OCI-LY1 (cell line): ENCODE measurements at regions not wholly inside any gene's neighbourhood (a gene's known extent, or its start where the extent isn't known, plus 50 kb on each side); places are given as distances from the start of the nearest gene placed in this dataset.

Experiments
- EZH2 ChIP-seq: fragments of 200-600 bp; sonication (generic), shearing (Covaris generic); IDR thresholded peaks from 2 replicates; pipeline ENCODE4 v1.8.0; 2017; ENCODE audit warnings: borderline replicate concordance, mixed run types, mild to moderate bottlenecking, antibody characterized with exemption, low read length, moderate library complexity, mixed read lengths
- TF ChIP-seq, protein P1 (sequence below): fragments of 200-600 bp; sonication (generic), shearing (Covaris generic); IDR thresholded peaks from 2 replicates; pipeline ENCODE4 v1.5.1; 2017; ENCODE audit warnings: mild to moderate bottlenecking, antibody characterized with exemption, low read length, moderate library complexity, mixed read lengths

DNA sequence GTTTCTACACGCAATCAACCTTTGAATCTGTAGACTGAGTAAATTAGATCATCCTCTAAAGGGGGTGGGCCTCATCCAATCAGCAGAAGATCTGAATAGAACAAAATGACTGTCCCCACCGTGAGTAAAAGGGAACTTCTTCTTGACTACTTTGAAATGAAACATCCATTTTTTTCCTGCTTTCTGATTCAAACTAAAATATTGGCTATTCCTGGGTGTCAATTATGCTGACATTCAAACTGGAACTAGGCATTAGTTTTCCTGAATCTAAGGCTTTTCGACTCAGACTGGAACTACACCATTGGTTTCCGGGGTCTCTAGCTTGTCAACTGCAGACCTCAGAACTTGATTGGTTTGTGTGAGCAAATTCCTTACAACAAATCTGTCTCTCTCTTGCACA, 772.2 kb upstream of the CDH10 start:
- TF ChIP-seq, protein P1, sequence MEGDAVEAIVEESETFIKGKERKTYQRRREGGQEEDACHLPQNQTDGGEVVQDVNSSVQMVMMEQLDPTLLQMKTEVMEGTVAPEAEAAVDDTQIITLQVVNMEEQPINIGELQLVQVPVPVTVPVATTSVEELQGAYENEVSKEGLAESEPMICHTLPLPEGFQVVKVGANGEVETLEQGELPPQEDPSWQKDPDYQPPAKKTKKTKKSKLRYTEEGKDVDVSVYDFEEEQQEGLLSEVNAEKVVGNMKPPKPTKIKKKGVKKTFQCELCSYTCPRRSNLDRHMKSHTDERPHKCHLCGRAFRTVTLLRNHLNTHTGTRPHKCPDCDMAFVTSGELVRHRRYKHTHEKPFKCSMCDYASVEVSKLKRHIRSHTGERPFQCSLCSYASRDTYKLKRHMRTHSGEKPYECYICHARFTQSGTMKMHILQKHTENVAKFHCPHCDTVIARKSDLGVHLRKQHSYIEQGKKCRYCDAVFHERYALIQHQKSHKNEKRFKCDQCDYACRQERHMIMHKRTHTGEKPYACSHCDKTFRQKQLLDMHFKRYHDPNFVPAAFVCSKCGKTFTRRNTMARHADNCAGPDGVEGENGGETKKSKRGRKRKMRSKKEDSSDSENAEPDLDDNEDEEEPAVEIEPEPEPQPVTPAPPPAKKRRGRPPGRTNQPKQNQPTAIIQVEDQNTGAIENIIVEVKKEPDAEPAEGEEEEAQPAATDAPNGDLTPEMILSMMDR, result no peak
- TF ChIP-seq EZH2, result no peak
